Activated CD4-positive, alpha-beta memory T cell treated with anti-CD3 and anti-CD28 coated beads for 36 hours (primary cell): ENCODE measurements at regions not wholly inside any gene's neighbourhood (a gene's known extent, or its start where the extent isn't known, plus 50 kb on each side); places are given as distances from the start of the nearest gene placed in this dataset.

Experiments
- CTCF ChIA-PET: fragments of 350-600 bp; sonication (Branson Sonifier 250); formaldehyde crosslinking; loops from one replicate; lab custom pipeline; 2021; ENCODE audit warnings: antibody characterized with exemption, inconsistent platforms; lab: Charles Lee
- POLR2A ChIA-PET: fragments of 350-600 bp; sonication (Branson Sonifier 250); formaldehyde crosslinking; loops from one replicate; lab custom pipeline; 2021; ENCODE audit warnings: antibody characterized with exemption; lab: Charles Lee
- DNase-seq: peaks from one replicate; pipeline ENCODE4 v3.0.0-alpha.2; 2020
- H3K27ac Mint-ChIP-seq: one replicate; pipeline ENCODE4 v1.8.0; 2021; ENCODE audit warnings: mixed read lengths
- H3K27me3 Mint-ChIP-seq: one replicate; pipeline ENCODE4 v1.8.0; 2021; ENCODE audit warnings: mixed read lengths
- H3K36me3 Mint-ChIP-seq: one replicate; pipeline ENCODE4 v1.8.0; 2021; ENCODE audit warnings: mixed read lengths
- H3K4me1 Mint-ChIP-seq: one replicate; pipeline ENCODE4 v1.8.0; 2021; ENCODE audit warnings: low read depth, mixed read lengths
- H3K4me3 Mint-ChIP-seq: one replicate; pipeline ENCODE4 v1.8.0; 2021; ENCODE audit warnings: mild to moderate bottlenecking, mixed read lengths
- H3K9me3 Mint-ChIP-seq: one replicate; pipeline ENCODE4 v1.8.0; 2021; ENCODE audit warnings: mixed read lengths
- intact Hi-C: fragments of 100-400 bp; cut with micrococcal nuclease; formaldehyde crosslinking; loops from one replicate; pipeline ENCODE4 v1.15.1; 2023

- ChIA-PET CTCF (interaction anchor here (0.7 to 1.9 kb wide), 5 partner anchors 10 to 617 kb away, joined by 3 to 7 read pairs (median 4); no protein-coding TSS in a partner anchor), POLR2A (no interaction called here)
- intact Hi-C loops, result loop anchor here (2.0 to 5.0 kb wide), 2 partner anchors 103 to 613 kb away; no protein-coding TSS in a partner anchor
- Mint-ChIP-seq H3K27me3 (peaks cover 17% of the 10 kb centered on the region), H3K36me3 (no peaks in the 10 kb centered on the region), H3K9me3 (no peaks in the 10 kb centered on the region), H3K4me1 (no peaks in the 10 kb centered on the region), H3K4me3 (no peak overlapping the region), H3K27ac (no peak overlapping the region)
- DNase-seq, result no peak
Observed at GRCh38 chr4:174119830-174120229, 163.6 kb downstream of the FBXO8 start.

DNA sequence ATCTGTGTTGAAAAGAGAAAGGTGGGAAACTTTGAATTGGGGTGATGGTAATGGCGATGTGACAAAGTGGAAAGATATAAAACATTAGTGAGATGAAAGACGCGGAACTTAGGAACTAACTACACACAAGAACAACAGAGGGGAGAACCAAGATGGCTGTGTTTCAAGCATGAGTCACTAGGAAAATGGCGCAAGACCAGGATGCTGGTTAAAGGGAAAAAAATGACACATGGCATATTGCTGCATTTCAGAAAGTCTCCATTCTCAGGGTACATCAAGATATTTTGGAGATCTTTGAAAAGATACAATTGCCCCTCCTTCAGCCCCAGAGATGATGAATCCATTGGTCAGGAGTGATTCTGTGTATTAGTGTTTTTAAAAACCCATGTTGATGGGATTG lies 164.4 kb downstream of the FBXO8 start:
- CTCF ChIA-PET, result no interaction called here

DNA sequence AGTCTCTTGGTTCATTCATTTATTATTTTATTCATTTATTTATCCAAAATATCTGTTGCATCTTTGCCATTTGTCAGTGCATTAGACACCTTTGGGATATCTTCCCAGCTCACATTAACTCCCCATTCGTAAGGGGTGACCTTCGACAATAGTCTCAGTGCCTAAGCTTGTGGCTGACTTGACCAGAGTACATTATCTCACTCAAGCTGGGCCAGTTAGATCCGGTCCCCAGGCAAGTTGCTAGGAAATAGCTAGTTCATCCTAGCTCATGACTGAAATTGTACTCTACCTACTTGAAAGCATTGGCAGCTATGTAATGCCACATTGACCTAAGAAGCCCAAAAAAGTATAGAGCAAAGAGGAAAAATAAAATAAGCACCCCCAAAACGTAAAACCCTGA lies 165.3 kb downstream of the FBXO8 start:
- Mint-ChIP-seq H3K4me3 (no peak overlapping the region), H3K27me3 (peaks cover 20% of the 10 kb centered on the region), H3K9me3 (no peaks in the 10 kb centered on the region), H3K36me3 (no peaks in the 10 kb centered on the region), H3K4me1 (no peaks in the 10 kb centered on the region), H3K27ac (no peak overlapping the region)
- DNase-seq, result no peak
- POLR2A ChIA-PET, result no interaction called here
- intact Hi-C loops, result no loop called here
- CTCF ChIA-PET, result interaction anchor here (1.0 kb wide), 1 partner anchor 8 kb away, joined by 4 read pairs; no protein-coding TSS in a partner anchor

More for the DNA sequence above, 164.4 kb downstream of the FBXO8 start:
- H3K27ac Mint-ChIP-seq, result no peak overlapping the region
- no peaks in the 10 kb centered on the region for H3K4me1 Mint-ChIP-seq
- POLR2A ChIA-PET, result no interaction called here
- no peak for DNase-seq
- peaks cover 20% of the 10 kb centered on the region for H3K27me3 Mint-ChIP-seq
- intact Hi-C loops, result no loop called here
- no peaks in the 10 kb centered on the region for H3K9me3 Mint-ChIP-seq
- no peak overlapping the region for H3K4me3 Mint-ChIP-seq
- H3K36me3 Mint-ChIP-seq, result no peaks in the 10 kb centered on the region

- Mint-ChIP-seq H3K27me3 (peaks cover 20% of the 10 kb centered on the region), H3K4me1 (no peaks in the 10 kb centered on the region), H3K27ac (no peak overlapping the region), H3K4me3 (no peak overlapping the region), H3K9me3 (no peaks in the 10 kb centered on the region), H3K36me3 (no peaks in the 10 kb centered on the region)
- intact Hi-C loops, result no loop called here
- CTCF ChIA-PET, result no interaction called here
- POLR2A ChIA-PET, result no interaction called here
- DNase-seq, result no peak
Observed at GRCh38 chr4:174117445-174117844, 166.0 kb downstream of the FBXO8 start.

DNA sequence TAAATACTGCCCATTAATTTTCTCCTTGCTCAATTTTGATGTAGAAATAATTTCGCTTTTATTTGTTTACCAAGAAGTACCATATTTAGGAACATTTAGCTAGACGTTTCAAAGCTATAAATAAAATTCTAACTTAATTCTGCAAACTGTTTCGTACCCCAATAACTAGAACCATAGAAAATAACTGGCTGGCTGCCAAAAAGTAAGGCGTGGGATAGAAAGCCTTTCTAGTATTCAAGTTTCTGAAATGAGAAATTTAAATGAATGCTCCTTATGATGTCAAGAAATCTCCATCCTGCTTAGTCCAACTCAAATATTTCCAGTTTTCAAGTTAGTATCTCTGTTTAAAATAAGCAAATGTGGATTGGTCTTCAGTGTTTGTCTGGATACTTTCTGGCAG lies 167.4 kb downstream of the FBXO8 start:
- POLR2A ChIA-PET, result no interaction called here
- intact Hi-C loops, result no loop called here
- Mint-ChIP-seq H3K4me3 (no peak overlapping the region), H3K27ac (no peak overlapping the region), H3K36me3 (no peaks in the 10 kb centered on the region), H3K27me3 (peaks cover 22% of the 10 kb centered on the region), H3K9me3 (no peaks in the 10 kb centered on the region), H3K4me1 (no peaks in the 10 kb centered on the region)
- CTCF ChIA-PET, result no interaction called here
- DNase-seq, result no peak

- H3K27me3 Mint-ChIP-seq, result peaks cover 24% of the 10 kb centered on the region
- intact Hi-C loops, result no loop called here
- H3K27ac Mint-ChIP-seq, result no peak overlapping the region
- CTCF ChIA-PET, result no interaction called here
- H3K9me3 Mint-ChIP-seq, result no peaks in the 10 kb centered on the region
- H3K4me1 Mint-ChIP-seq, result no peaks in the 10 kb centered on the region
- no peak overlapping the region for H3K4me3 Mint-ChIP-seq
- POLR2A ChIA-PET, result no interaction called here
- no peak for DNase-seq
- no peaks in the 10 kb centered on the region for H3K36me3 Mint-ChIP-seq
Observed at GRCh38 chr4:174111422-174111821, 172.0 kb downstream of the FBXO8 start.

DNA sequence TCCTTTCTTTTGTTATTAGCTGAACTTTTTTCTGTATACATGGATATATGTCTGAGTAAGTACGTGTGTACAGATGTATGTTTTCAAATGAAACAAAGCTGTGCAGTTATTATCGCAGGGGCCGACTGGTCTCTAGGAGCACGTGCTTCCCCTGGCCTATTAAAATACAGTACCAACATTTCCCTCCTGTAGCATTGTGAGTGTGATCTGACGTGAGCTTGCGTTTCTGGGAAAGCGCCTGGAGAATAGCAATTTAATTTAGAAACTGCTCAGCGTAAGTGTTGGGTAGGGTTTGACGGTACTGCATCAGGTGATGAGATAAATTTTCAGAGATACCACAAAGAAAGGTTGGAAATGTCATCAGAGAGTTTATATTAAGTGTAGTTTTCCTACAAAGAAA lies 173.3 kb downstream of the FBXO8 start:
- Mint-ChIP-seq H3K9me3 (no peaks in the 10 kb centered on the region), H3K27me3 (peaks cover 24% of the 10 kb centered on the region), H3K4me1 (no peaks in the 10 kb centered on the region), H3K27ac (no peak overlapping the region), H3K36me3 (no peaks in the 10 kb centered on the region), H3K4me3 (no peak overlapping the region)
- intact Hi-C loops, result no loop called here
- CTCF ChIA-PET, result interaction anchor here (1.1 to 2.1 kb wide), 2 partner anchors 8 to 10 kb away, joined by 4 to 7 read pairs; no protein-coding TSS in a partner anchor
- no peak for DNase-seq
- POLR2A ChIA-PET, result no interaction called here

DNA sequence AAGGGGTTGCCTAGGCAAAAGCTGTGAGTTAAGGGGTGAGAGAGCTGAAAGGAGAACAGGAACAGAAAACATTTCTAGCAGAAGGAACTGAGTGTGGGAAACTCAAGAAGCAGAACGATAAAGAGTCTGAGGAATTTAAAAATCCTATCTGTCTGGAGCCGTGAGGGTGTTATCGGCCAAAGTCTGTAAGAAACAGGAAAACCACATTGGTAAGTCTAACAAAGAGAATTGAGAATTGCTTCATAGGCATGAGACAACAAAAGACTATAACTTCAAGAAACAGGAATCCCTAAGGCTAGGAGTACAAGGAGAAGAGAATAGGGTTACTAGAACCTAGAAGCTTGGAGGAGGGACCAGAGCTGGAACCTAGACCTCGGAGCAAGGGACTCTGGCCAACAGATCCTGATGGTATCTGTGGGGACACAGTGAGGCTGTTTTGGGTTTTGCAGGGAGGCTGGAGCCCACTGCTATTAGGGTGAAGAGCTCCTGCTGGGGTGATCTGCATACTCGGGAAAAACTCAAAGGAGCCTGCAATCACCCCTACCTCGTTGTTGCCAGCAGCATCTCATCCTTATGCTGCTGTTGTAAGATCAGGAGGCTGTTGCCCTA lies 175.6 kb downstream of the FBXO8 start:
- CTCF ChIA-PET, result interaction anchor here (0.7 kb wide), 1 partner anchor 13 kb away, joined by 3 read pairs; no protein-coding TSS in a partner anchor
- intact Hi-C loops, result no loop called here

DNA sequence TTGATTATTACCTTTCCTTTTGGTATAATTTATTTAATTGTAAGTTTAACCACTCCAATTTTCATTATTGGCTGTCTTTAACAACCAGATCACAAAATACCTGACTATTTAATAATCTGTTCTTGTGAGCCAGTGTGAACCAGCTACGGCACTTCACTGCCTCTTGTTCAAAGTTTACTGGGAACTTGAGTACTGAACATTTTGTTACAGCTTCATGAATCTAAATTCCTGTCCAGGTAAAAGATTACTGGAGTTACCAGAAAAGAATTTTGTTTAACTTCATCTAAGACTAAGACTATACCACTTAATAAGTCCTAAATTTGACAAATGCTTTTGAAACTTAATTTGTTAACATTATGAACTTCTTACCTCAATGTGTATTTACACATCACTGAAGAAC lies 178.3 kb downstream of the FBXO8 start:
- POLR2A ChIA-PET, result no interaction called here
- Mint-ChIP-seq H3K27ac (no peak overlapping the region), H3K27me3 (peaks cover 20% of the 10 kb centered on the region), H3K4me1 (no peaks in the 10 kb centered on the region), H3K4me3 (no peak overlapping the region), H3K36me3 (no peaks in the 10 kb centered on the region), H3K9me3 (no peaks in the 10 kb centered on the region)
- CTCF ChIA-PET, result no interaction called here
- no peak for DNase-seq
- intact Hi-C loops, result no loop called here

More for the DNA sequence above, 175.6 kb downstream of the FBXO8 start:
- H3K4me3 Mint-ChIP-seq, result no peak overlapping the region
- H3K36me3 Mint-ChIP-seq, result no peaks in the 10 kb centered on the region
- H3K9me3 Mint-ChIP-seq, result no peaks in the 10 kb centered on the region
- H3K4me1 Mint-ChIP-seq, result no peaks in the 10 kb centered on the region
- peaks cover 26% of the 10 kb centered on the region for H3K27me3 Mint-ChIP-seq
- H3K27ac Mint-ChIP-seq, result no peak overlapping the region
- DNase-seq, result no peak
- POLR2A ChIA-PET, result no interaction called here

DNA sequence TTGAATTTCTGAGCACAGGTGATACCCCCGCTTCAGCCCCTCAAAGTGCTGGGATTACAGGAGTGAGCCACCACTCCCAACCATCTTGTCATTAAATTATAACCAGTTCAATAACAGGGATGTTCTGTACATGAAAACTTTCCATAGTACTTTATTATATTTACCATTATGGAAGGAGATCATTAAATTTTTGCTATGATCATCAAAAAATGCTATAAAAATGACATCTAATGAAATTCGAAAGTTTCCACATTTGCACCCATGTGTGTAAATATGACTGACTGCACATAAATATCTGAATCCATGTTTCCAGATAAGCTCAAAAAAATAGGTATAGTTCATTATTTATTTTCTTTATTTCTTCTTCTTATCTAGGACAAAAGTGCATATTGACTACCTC lies 182.6 kb downstream of the FBXO8 start:
- intact Hi-C loops, result no loop called here
- ChIA-PET POLR2A (no interaction called here), CTCF (no interaction called here)
- Mint-ChIP-seq H3K27ac (no peak overlapping the region), H3K4me1 (no peaks in the 10 kb centered on the region), H3K36me3 (no peaks in the 10 kb centered on the region), H3K4me3 (no peak overlapping the region), H3K9me3 (no peaks in the 10 kb centered on the region), H3K27me3 (peaks cover 6% of the 10 kb centered on the region)
- no peak for DNase-seq

DNA sequence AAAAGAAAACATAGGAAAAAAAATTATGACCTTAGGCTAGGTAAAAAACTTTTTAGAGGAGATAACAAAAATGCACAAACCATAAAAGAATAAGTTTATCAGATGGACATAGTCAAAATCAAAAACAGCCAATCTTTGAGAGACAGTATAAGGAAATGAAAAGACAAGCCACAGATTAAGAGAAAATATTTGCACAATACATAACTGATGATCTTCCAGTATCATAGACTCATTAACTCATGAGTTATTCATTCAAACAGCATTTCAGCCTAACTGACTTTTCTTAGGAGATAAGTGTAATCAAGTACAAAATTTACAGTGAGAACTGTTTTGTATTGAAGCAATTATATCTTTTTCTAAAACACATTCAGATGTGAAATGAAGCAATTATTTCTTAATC lies 183.8 kb downstream of the FBXO8 start:
- no peak for DNase-seq
- Mint-ChIP-seq H3K27ac (no peak overlapping the region), H3K36me3 (no peaks in the 10 kb centered on the region), H3K27me3 (peaks cover 6% of the 10 kb centered on the region), H3K9me3 (no peaks in the 10 kb centered on the region), H3K4me3 (no peak overlapping the region), H3K4me1 (no peaks in the 10 kb centered on the region)
- ChIA-PET CTCF (no interaction called here), POLR2A (no interaction called here)
- intact Hi-C loops, result no loop called here

- DNase-seq, result no peak
- no peak overlapping the region for H3K4me3 Mint-ChIP-seq
- no peak overlapping the region for H3K27ac Mint-ChIP-seq
- H3K27me3 Mint-ChIP-seq, result peaks cover 2% of the 10 kb centered on the region
- POLR2A ChIA-PET, result no interaction called here
- no peaks in the 10 kb centered on the region for H3K4me1 Mint-ChIP-seq
- CTCF ChIA-PET, result no interaction called here
- intact Hi-C loops, result no loop called here
- H3K36me3 Mint-ChIP-seq, result no peaks in the 10 kb centered on the region
- H3K9me3 Mint-ChIP-seq, result peaks cover 8% of the 10 kb centered on the region
Observed at GRCh38 chr4:174096999-174097398, 186.5 kb downstream of the FBXO8 start.

DNA sequence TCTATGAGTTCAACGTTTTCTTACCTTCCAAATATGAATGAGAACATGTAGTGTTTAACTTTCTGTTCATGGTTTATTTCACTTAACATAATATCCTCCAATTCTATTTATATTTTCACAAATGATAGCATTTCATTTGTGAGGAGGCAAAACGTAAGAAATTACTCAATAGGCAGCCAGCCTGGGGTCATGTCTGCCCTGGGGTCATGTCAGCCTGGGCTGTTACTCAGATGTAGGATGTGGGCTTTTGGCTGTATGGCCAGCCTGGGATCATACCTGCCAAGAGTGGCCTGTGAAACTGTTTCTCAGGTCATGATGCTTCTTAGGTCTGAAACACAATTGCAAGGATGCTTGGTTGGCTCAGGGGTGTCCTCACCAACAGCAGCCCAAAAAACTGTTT lies 187.0 kb downstream of the FBXO8 start:
- DNase-seq, result no peak
- intact Hi-C loops, result no loop called here
- peaks cover 8% of the 10 kb centered on the region for H3K9me3 Mint-ChIP-seq
- H3K27me3 Mint-ChIP-seq, result peaks cover 2% of the 10 kb centered on the region
- no peaks in the 10 kb centered on the region for H3K36me3 Mint-ChIP-seq
- H3K27ac Mint-ChIP-seq, result no peak overlapping the region
- CTCF ChIA-PET, result no interaction called here
- H3K4me1 Mint-ChIP-seq, result no peaks in the 10 kb centered on the region
- POLR2A ChIA-PET, result no interaction called here
- H3K4me3 Mint-ChIP-seq, result no peak overlapping the region
